Endodermal cell (in vitro differentiated cells): ENCODE measurements at regions not wholly inside any gene's neighbourhood (a gene's known extent, or its start where the extent isn't known, plus 50 kb on each side); places are given as distances from the start of the nearest gene placed in this dataset.

Experiments
- DNase-seq: peaks from one replicate; pipeline ENCODE4 v3.0.0-alpha.2; 2017
- H3K27ac ChIP-seq: 2 replicates; pipeline ENCODE4 v1.5.1; 2013; ENCODE audit warnings: mild to moderate bottlenecking, low read depth, low read length, moderate library complexity
- H3K27me3 ChIP-seq: 2 replicates; pipeline ENCODE4 v1.6.1; 2013; ENCODE audit warnings: mild to moderate bottlenecking, low read length, moderate library complexity; ENCODE audit not compliant: insufficient read depth, control insufficient read depth, poor library complexity, severe bottlenecking
- H3K36me3 ChIP-seq: 2 replicates; pipeline ENCODE4 v1.7.0; 2013; ENCODE audit warnings: mild to moderate bottlenecking, low read length, moderate library complexity; ENCODE audit not compliant: control insufficient read depth, insufficient read depth
- H3K4me1 ChIP-seq: one replicate; pipeline ENCODE4 v1.7.0; 2013; ENCODE audit warnings: low read length; ENCODE audit not compliant: control insufficient read depth, insufficient read depth
- H3K4me3 ChIP-seq: 2 replicates; pipeline ENCODE4 v1.5.1; 2013; ENCODE audit warnings: mild to moderate bottlenecking, low read length, moderate library complexity
- H3K9ac ChIP-seq: 2 replicates; pipeline ENCODE4 v1.6.1; 2013; ENCODE audit warnings: mild to moderate bottlenecking, low read length, moderate library complexity; ENCODE audit not compliant: poor library complexity, severe bottlenecking; ENCODE audit errors: extremely low read depth
- H3K9me3 ChIP-seq: 2 replicates; pipeline ENCODE4 v1.6.1; 2013; ENCODE audit warnings: mild to moderate bottlenecking, low read length, moderate library complexity; ENCODE audit not compliant: control insufficient read depth
- H3K27ac Mint-ChIP-seq: 2 replicates; pipeline ENCODE4 v1.8.0; 2020; ENCODE audit warnings: mixed read lengths
- H3K27me3 Mint-ChIP-seq: 2 replicates; pipeline ENCODE4 v1.8.0; 2021; ENCODE audit warnings: mild to moderate bottlenecking, mixed read lengths; ENCODE audit not compliant: insufficient read depth
- H3K36me3 Mint-ChIP-seq: 2 replicates; pipeline ENCODE4 v1.8.0; 2020; ENCODE audit warnings: low read depth, mixed read lengths
- H3K4me1 Mint-ChIP-seq: 2 replicates; pipeline ENCODE4 v1.8.0; 2020; ENCODE audit warnings: mixed read lengths
- H3K4me3 Mint-ChIP-seq: 2 replicates; pipeline ENCODE4 v1.8.0; 2020; ENCODE audit warnings: mild to moderate bottlenecking, moderate library complexity, mixed read lengths
- H3K9me3 Mint-ChIP-seq: 2 replicates; pipeline ENCODE4 v1.8.0; 2020; ENCODE audit warnings: mild to moderate bottlenecking, mixed read lengths
- CTCF ChIP-seq: fragments of 200-600 bp; sonication (generic); conservative IDR thresholded peaks from 2 replicates; pipeline ENCODE4 v1.5.0; 2021; ENCODE audit warnings: antibody characterized with exemption, mild to moderate bottlenecking
- WGBS, 2 experiments: methylation state at CpG; one replicate each; pipeline versions ENCODE4 v1.1.5 to v1.1.7; 2013; ENCODE audit warnings: missing lambda C conversion rate in 2 of 2, mixed read lengths in 1 of 2; ENCODE audit not compliant: insufficient coverage in 1 of 2, insufficient read length in 1 of 2; 5-methylcytosine and 5-hydroxymethylcytosine counted together

GRCh38 chr12:91630596-91631293 is 448.1 kb upstream of the DCN start:
- WGBS, 2 experiments, result 94 to 95% methylated on average over 2 to 3 of the region's 3 CpGs
- no peak overlapping the region for H3K4me3 ChIP-seq

GRCh38 chr12:91630083-91630482 is 447.5 kb upstream of the DCN start:
- no peak for DNase-seq
- peaks cover 16% of the 10 kb centered on the region for H3K9me3 ChIP-seq
- H3K36me3 Mint-ChIP-seq, result peaks cover 3% of the 10 kb centered on the region
- no peak overlapping the region for H3K27ac ChIP-seq
- WGBS, 2 experiments, result 93 to 100% methylated on average over 3 to 5 of the region's 5 CpGs
- no peak overlapping the region for H3K27ac Mint-ChIP-seq
- no peak overlapping the region for H3K4me3 ChIP-seq
- no peaks in the 10 kb centered on the region for H3K4me1 Mint-ChIP-seq
- no peaks in the 10 kb centered on the region for H3K4me1 ChIP-seq
- no peaks in the 10 kb centered on the region for H3K27me3 ChIP-seq
- no peak overlapping the region for H3K4me3 Mint-ChIP-seq
- no peak overlapping the region for H3K9ac ChIP-seq
- no peaks in the 10 kb centered on the region for H3K27me3 Mint-ChIP-seq
- TF ChIP-seq CTCF, result no peak
- H3K36me3 ChIP-seq, result no peaks in the 10 kb centered on the region
- peaks cover 24% of the 10 kb centered on the region for H3K9me3 Mint-ChIP-seq

More at GRCh38 chr12:91630596-91631293, 448.1 kb upstream of the DCN start:
- no peak overlapping the region for H3K4me3 Mint-ChIP-seq
- H3K27me3 Mint-ChIP-seq, result no peaks in the 10 kb centered on the region
- TF ChIP-seq CTCF, result no peak
- Histone ChIP-seq H3K27ac (no peak overlapping the region), H3K36me3 (no peaks in the 10 kb centered on the region), H3K9ac (no peak overlapping the region), H3K4me1 (no peaks in the 10 kb centered on the region), H3K9me3 (peaks cover 16% of the 10 kb centered on the region), H3K27me3 (no peaks in the 10 kb centered on the region)
- H3K36me3 Mint-ChIP-seq, result no peaks in the 10 kb centered on the region
- no peak for DNase-seq
- peaks cover 2% of the 10 kb centered on the region for H3K4me1 Mint-ChIP-seq
- peaks cover 22% of the 10 kb centered on the region for H3K9me3 Mint-ChIP-seq
- no peak overlapping the region for H3K27ac Mint-ChIP-seq

- H3K4me1 Mint-ChIP-seq, result no peaks in the 10 kb centered on the region
- H3K9me3 Mint-ChIP-seq, result peaks cover 18% of the 10 kb centered on the region
- no peak overlapping the region for H3K27ac ChIP-seq
- DNase-seq, result no peak
- no peak for TF ChIP-seq CTCF
- no peaks in the 10 kb centered on the region for H3K4me1 ChIP-seq
- no peak overlapping the region for H3K9ac ChIP-seq
- no peaks in the 10 kb centered on the region for H3K27me3 Mint-ChIP-seq
- H3K36me3 ChIP-seq, result no peaks in the 10 kb centered on the region
- H3K4me3 Mint-ChIP-seq, result no peak overlapping the region
- H3K36me3 Mint-ChIP-seq, result peaks cover 3% of the 10 kb centered on the region
- peaks cover 10% of the 10 kb centered on the region for H3K9me3 ChIP-seq
- H3K4me3 ChIP-seq, result no peak overlapping the region
- WGBS, 2 experiments, result 100% methylated on average over 1 of the region's 2 CpGs; no CpG with 5 or more reads in 1 of the 2 experiments
- no peaks in the 10 kb centered on the region for H3K27me3 ChIP-seq
- H3K27ac Mint-ChIP-seq, result no peak overlapping the region
Measured at GRCh38 chr12:91629440-91629839, 446.8 kb upstream of the DCN start.
